T-cell (primary cell): ENCODE measurements at regions not wholly inside any gene's neighbourhood (a gene's known extent, or its start where the extent isn't known, plus 50 kb on each side); places are given as distances from the start of the nearest gene placed in this dataset.

Experiments
- ATAC-seq, 4 experiments: fragments of 200-7000 bp in 3 of 4; fragments of 150-1000 bp in 1 of 4; cut with Tn5 transposase; replicated peaks in 1 of 4; 1 replicate in 3 of 4; 2 replicates in 1 of 4; pipeline ENCODE4 v1.10.0; 2021; ENCODE audit warnings: moderate library complexity in 3 of 4, mild to moderate bottlenecking in 2 of 4, moderate number of reproducible peaks in 1 of 4
- CTCF ChIA-PET, 2 donors: fragments of 300-600 bp; sonication (Branson Sonifier 250); formaldehyde crosslinking; loops; one replicate each; lab custom pipeline; 2022; ENCODE audit warnings: antibody characterized with exemption in 2 of 2; lab: Charles Lee
- POLR2A ChIA-PET, 2 donors: fragments of 300-600 bp; sonication (Branson Sonifier 250); formaldehyde crosslinking; loops; one replicate each; lab custom pipeline; 2022; ENCODE audit warnings: antibody characterized with exemption in 2 of 2; lab: Charles Lee
- DNase-seq, 35 experiments: peaks; one replicate each; pipeline versions ENCODE4 v3.0.0 to v3.0.0-alpha.2; 2013 to 2023
- H3K27ac ChIP-seq: one replicate; pipeline ENCODE4 v1.5.1; 2013; ENCODE audit warnings: low read length
- H3K27me3 ChIP-seq, 2 experiments: replicated peaks in 1 of 2; 1 replicate in 1 of 2; 2 replicates in 1 of 2; pipeline versions ENCODE4 v1.6.1 to v1.7.0; 2013; ENCODE audit warnings: low read length in 1 of 2, mixed read lengths in 1 of 2; ENCODE audit not compliant: control insufficient read depth in 2 of 2, insufficient read depth in 2 of 2; ENCODE audit errors: extremely low read depth in 1 of 2
- H3K36me3 ChIP-seq, 2 donors: 1 replicate in 1 of 2; 2 replicates in 1 of 2; pipeline versions ENCODE4 v1.6.1 to v1.7.0; 2013; ENCODE audit warnings: low read length in 1 of 2; ENCODE audit not compliant: control insufficient read depth in 2 of 2, insufficient read depth in 1 of 2; ENCODE audit errors: extremely low read depth in 1 of 2
- H3K4me1 ChIP-seq, 2 experiments: 1 replicate in 1 of 2; 2 replicates in 1 of 2; pipeline versions ENCODE4 v1.6.1 to v1.7.0; 2013; ENCODE audit warnings: low read length in 2 of 2, mixed read lengths in 1 of 2; ENCODE audit not compliant: insufficient read depth in 2 of 2, control insufficient read depth in 1 of 2; ENCODE audit errors: extremely low read depth in 1 of 2
- H3K4me3 ChIP-seq, 2 donors: 1 replicate in 1 of 2; 2 replicates in 1 of 2; pipeline versions ENCODE4 v1.5.1 to v1.7.0; 2013; ENCODE audit warnings: mild to moderate bottlenecking in 2 of 2, low read length in 1 of 2, moderate library complexity in 1 of 2; ENCODE audit not compliant: control insufficient read depth in 1 of 2; ENCODE audit errors: extremely low read depth in 1 of 2
- H3K9me3 ChIP-seq: 2 replicates; pipeline ENCODE4 v1.7.0; 2013
- H3K27ac Mint-ChIP-seq, 2 donors: one replicate each; pipeline ENCODE4 v1.8.0; 2020 to 2021; ENCODE audit warnings: mild to moderate bottlenecking in 2 of 2, mixed read lengths in 2 of 2
- H3K27me3 Mint-ChIP-seq, 2 donors: one replicate each; pipeline ENCODE4 v1.8.0; 2021 to 2022; ENCODE audit warnings: mixed read lengths in 2 of 2
- H3K36me3 Mint-ChIP-seq: one replicate; pipeline ENCODE4 v1.8.0; 2021; ENCODE audit warnings: mixed read lengths
- H3K4me1 Mint-ChIP-seq, 3 donors: one replicate each; pipeline ENCODE4 v1.8.0; 2020 to 2022; ENCODE audit warnings: mixed read lengths in 3 of 3, mild to moderate bottlenecking in 1 of 3
- H3K4me3 Mint-ChIP-seq, 3 donors: one replicate each; pipeline ENCODE4 v1.8.0; 2020 to 2022; ENCODE audit warnings: mild to moderate bottlenecking in 3 of 3, mixed read lengths in 3 of 3, moderate library complexity in 3 of 3
- H3K9me3 Mint-ChIP-seq, 3 donors: one replicate each; pipeline ENCODE4 v1.8.0; 2020 to 2022; ENCODE audit warnings: mixed read lengths in 3 of 3
- WGBS: methylation state at CpG from one replicate; pipeline ENCODE4 v1.1.5; 2013; ENCODE audit warnings: missing lambda C conversion rate; ENCODE audit not compliant: insufficient coverage; 5-methylcytosine and 5-hydroxymethylcytosine counted together

- POLR2A ChIA-PET: no interaction called here
- Mint-ChIP-seq H3K36me3 (no peaks in the 10 kb centered on the region), H3K4me1 (no peaks in the 10 kb centered on the region), H3K27ac (no peak overlapping the region), H3K27me3 (no peaks in the 10 kb centered on the region), H3K9me3 (peaks cover 11 to 14% (median 11%) of the 10 kb centered on the region in 3 donors), H3K4me3 (no peak overlapping the region)
- DNase-seq (no peak), ATAC-seq (no peak)
- Histone ChIP-seq H3K36me3 (no peaks in the 10 kb centered on the region), H3K27me3 (no peaks in the 10 kb centered on the region), H3K9me3 (no peaks in the 10 kb centered on the region), H3K4me1 (no peaks in the 10 kb centered on the region), H3K27ac (no peak overlapping the region), H3K4me3 (no peak overlapping the region)
- WGBS: no CpG with 5 or more reads among the region's 6 CpGs
- CTCF ChIA-PET: no interaction called here
Observed at GRCh38 chr1:190019717-190020116, 457.9 kb downstream of the BRINP3 start.

- CTCF ChIA-PET: no interaction called here
- POLR2A ChIA-PET: no interaction called here
- no CpG with 5 or more reads among the region's 3 CpGs for WGBS
- no peaks in the 10 kb centered on the region for H3K27me3 Mint-ChIP-seq
- H3K4me1 ChIP-seq: no peaks in the 10 kb centered on the region
- no peak overlapping the region for H3K4me3 Mint-ChIP-seq
- no peaks in the 10 kb centered on the region for H3K36me3 ChIP-seq
- no peaks in the 10 kb centered on the region for H3K27me3 ChIP-seq
- no peak overlapping the region for H3K4me3 ChIP-seq
- ATAC-seq: no peak
- H3K4me1 Mint-ChIP-seq: no peaks in the 10 kb centered on the region
- H3K9me3 Mint-ChIP-seq: peaks cover 9 to 14% (median 11%) of the 10 kb centered on the region in 3 donors
- H3K36me3 Mint-ChIP-seq: no peaks in the 10 kb centered on the region
- no peak overlapping the region for H3K27ac Mint-ChIP-seq
- H3K27ac ChIP-seq: no peak overlapping the region
- no peak for DNase-seq
- no peaks in the 10 kb centered on the region for H3K9me3 ChIP-seq
Observed at GRCh38 chr1:190022709-190023108, 455.0 kb downstream of the BRINP3 start.

GRCh38 chr1:190029441-190029840 lies 448.2 kb downstream of the BRINP3 start:
- Mint-ChIP-seq H3K36me3 (no peaks in the 10 kb centered on the region), H3K9me3 (peaks cover 0 to 17% (median 6%) of the 10 kb centered on the region in 3 donors), H3K4me3 (no peak overlapping the region), H3K27ac (no peak overlapping the region), H3K27me3 (no peaks in the 10 kb centered on the region), H3K4me1 (no peaks in the 10 kb centered on the region)
- no CpG with 5 or more reads among the region's 1 CpG for WGBS
- ATAC-seq (no peak), DNase-seq (no peak)
- Histone ChIP-seq H3K27me3 (no peaks in the 10 kb centered on the region), H3K9me3 (no peaks in the 10 kb centered on the region), H3K36me3 (no peaks in the 10 kb centered on the region), H3K27ac (no peak overlapping the region), H3K4me1 (no peaks in the 10 kb centered on the region), H3K4me3 (no peak overlapping the region)
- POLR2A ChIA-PET: no interaction called here
- CTCF ChIA-PET: no interaction called here

GRCh38 chr1:190043655-190044054 lies 434.0 kb downstream of the BRINP3 start:
- Histone ChIP-seq H3K27ac (no peak overlapping the region), H3K9me3 (no peaks in the 10 kb centered on the region), H3K4me1 (no peaks in the 10 kb centered on the region), H3K36me3 (no peaks in the 10 kb centered on the region), H3K27me3 (no peaks in the 10 kb centered on the region), H3K4me3 (no peak overlapping the region)
- H3K4me3 Mint-ChIP-seq: no peak overlapping the region
- WGBS: no CpG with 5 or more reads among the region's 1 CpG
- no peak for DNase-seq
- no peaks in the 10 kb centered on the region for H3K27me3 Mint-ChIP-seq
- no peak overlapping the region for H3K27ac Mint-ChIP-seq
- no peak for ATAC-seq
- no peaks in the 10 kb centered on the region for H3K4me1 Mint-ChIP-seq
- CTCF ChIA-PET: no interaction called here
- peaks cover 4 to 23% (median 6%) of the 10 kb centered on the region in 3 donors for H3K9me3 Mint-ChIP-seq
- no peaks in the 10 kb centered on the region for H3K36me3 Mint-ChIP-seq
- POLR2A ChIA-PET: no interaction called here

- Mint-ChIP-seq H3K4me1 (no peaks in the 10 kb centered on the region), H3K36me3 (no peaks in the 10 kb centered on the region), H3K9me3 (peaks cover 0 to 18% (median 3%) of the 10 kb centered on the region in 3 donors), H3K27ac (no peak overlapping the region), H3K27me3 (no peaks in the 10 kb centered on the region), H3K4me3 (no peak overlapping the region)
- Histone ChIP-seq H3K36me3 (no peaks in the 10 kb centered on the region), H3K27ac (no peak overlapping the region), H3K4me3 (no peak overlapping the region), H3K4me1 (no peaks in the 10 kb centered on the region), H3K27me3 (no peaks in the 10 kb centered on the region), H3K9me3 (no peaks in the 10 kb centered on the region)
- ChIA-PET CTCF (no interaction called here), POLR2A (no interaction called here)
- ATAC-seq: no peak
- DNase-seq: no peak
Observed at GRCh38 chr1:190046231-190046630, 431.4 kb downstream of the BRINP3 start.
